Umbilical cord (tissue), 1 donor: ENCODE measurements at regions not wholly inside any gene's neighbourhood (a gene's known extent, or its start where the extent isn't known, plus 50 kb on each side); places are given as distances from the start of the nearest gene placed in this dataset.

Experiments used
- DNase-seq: peaks from one replicate; pipeline ENCODE4 v3.0.0-alpha.2; 2015; ENCODE audit warnings: low spot score

GRCh38 chr9:79900754-79901153 is 329.0 kb downstream of the TLE4 start:
- DNase-seq = no peak

- DNase-seq = no peak
Observed at GRCh38 chr9:79896390-79896980, 324.7 kb downstream of the TLE4 start.

- DNase-seq = no peak
Observed at GRCh38 chr9:79895232-79895631, 323.5 kb downstream of the TLE4 start.

- DNase-seq = peak; percentile 80
Observed at GRCh38 chr9:79889369-79889768, 317.6 kb downstream of the TLE4 start.

- peak; percentile 7 for DNase-seq
Observed at GRCh38 chr9:79885093-79885857, 313.5 kb downstream of the TLE4 start.

- no peak for DNase-seq
Observed at GRCh38 chr9:79884546-79884945, 312.8 kb downstream of the TLE4 start.

DNA sequence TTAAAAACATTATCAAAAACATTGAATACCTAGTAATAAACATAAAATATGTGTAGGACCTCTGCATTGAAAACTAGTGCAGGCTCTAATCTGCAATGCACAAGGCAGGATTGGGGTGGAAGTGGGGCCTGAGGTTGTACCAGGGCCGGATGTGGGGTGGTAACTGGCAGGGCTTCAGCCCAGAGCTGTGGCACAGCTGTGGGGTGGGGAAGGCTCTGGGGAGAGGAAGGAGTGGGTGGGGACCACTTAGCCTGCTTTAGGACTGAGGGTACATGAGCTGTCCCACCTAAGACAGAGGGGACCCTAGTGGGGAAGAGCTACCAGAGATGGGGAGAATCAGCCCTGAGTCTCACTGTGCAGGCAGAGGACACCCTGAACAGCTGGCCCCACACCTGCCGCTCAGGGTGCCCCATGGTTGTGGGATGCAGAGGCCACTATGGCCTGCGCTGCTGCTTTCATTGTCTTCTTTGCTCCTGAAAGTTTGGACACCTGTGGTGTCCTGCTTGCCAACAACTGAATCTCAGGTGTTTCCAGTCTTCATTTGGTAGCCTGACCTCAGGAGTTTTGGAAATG is 311.4 kb downstream of the TLE4 start:
- DNase-seq = no peak

DNA sequence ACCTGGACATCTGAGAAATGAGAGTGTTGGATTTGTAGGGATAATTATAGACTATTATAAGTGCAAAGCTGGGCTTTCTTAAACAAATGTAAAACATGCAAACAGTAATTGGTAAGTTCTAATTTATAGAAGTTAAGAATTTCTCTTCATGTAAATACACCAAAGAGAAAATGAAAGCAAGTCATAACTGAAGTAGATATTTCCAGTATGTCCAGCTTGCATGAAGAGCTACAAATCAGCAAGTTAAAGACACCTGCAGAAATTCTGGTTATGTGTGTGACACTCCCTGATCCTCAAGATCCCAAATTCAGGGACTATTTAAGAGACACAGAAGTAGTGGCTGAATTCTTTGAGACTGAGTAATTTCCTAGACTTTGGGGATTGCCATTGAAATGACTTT is 308.9 kb downstream of the TLE4 start:
- no peak for DNase-seq

GRCh38 chr9:79877943-79878602 is 306.3 kb downstream of the TLE4 start:
- DNase-seq = no peak

- DNase-seq = peak; percentile 25
Observed at GRCh38 chr9:79868567-79869189, 296.9 kb downstream of the TLE4 start.

DNA sequence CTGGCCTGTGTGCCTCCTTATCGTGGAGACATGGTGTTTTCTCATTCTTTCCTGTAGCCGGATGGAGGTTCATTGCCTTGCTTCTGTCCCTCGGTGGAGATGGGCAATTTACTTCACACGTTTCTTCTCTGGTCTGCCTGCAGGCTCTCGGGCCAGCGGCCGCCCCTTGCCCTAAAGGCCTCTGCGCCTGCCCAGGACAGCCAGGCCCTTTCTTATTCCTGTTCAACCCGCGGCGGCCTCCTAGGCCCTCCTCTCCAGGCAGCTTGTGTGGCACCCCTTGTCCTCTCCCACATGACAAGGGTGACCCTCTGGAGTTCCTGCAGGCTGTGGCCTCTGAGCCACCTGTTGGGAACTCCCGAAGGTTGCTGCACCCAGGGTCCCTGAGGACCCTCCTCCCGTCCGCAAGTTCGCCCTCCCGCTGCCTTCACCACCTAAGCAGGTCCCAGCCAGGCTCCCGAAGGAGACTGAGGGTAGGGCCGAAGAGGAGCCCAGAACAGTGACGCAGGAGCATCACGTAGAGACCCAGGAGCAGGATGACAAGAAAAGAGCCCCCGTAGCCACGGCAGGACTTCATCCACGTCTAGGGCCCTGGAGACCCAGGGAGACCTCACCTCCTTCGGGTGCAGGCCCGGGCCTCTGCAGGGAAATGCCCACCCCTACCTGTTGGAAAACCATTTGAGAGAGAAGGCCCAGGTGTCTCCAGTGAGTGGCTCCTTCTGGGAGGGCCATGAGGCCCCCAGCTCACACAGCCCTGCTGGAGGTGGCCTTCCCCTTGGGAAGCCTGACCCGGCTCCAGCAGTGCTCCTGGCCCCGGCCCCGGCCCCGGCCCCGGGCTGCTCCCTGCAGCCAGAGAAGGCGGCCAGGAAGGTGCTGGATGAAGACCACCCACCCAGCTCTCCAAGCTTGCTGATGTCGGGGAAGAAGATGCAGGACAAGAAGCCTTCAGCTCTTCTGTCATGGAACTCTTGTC is 291.4 kb downstream of the TLE4 start:
- no peak for DNase-seq

GRCh38 chr9:79858508-79858907 is 286.7 kb downstream of the TLE4 start:
- DNase-seq = no peak

DNA sequence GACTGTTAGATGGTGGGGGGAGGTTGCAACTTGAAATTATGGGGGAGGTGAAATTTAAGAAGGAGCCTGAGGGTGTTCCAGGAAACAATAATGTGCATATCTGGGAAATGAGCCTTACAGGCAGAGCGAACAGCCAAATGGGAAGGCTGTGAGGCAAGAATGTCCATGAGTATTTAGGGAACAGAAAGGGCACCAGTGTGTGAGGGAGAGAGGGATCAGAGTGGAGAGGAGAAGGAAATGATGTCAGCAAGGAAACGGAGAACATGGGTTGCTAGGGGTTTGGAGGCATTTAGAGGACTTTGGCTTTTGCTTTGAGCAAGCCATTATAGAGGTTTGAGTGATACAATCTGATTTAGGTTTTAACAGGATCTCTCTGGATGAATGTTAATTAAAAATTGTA is 285.4 kb downstream of the TLE4 start:
- no peak for DNase-seq

DNA sequence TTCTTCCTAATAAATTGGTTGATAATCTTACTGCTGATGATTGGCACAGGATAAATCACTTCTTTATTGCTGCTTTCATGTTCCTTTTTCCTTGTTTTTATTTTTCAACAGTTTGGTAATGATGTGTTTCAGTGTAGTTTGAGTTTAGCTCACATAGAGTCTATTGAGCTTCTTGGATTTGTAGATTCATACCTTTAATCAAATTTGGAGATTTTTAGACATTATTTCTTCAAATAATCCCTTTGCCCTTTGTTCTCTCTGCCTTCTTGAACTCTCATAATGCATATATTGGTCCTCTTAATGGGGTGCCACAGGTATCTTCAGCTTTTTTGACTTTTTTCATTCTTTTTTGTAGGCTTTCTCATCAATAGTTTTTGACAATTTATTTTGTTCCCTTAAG is 275.3 kb downstream of the TLE4 start:
- DNase-seq = no peak

- no peak for DNase-seq
Observed at GRCh38 chr9:79829566-79830302, 258.0 kb downstream of the TLE4 start.

DNA sequence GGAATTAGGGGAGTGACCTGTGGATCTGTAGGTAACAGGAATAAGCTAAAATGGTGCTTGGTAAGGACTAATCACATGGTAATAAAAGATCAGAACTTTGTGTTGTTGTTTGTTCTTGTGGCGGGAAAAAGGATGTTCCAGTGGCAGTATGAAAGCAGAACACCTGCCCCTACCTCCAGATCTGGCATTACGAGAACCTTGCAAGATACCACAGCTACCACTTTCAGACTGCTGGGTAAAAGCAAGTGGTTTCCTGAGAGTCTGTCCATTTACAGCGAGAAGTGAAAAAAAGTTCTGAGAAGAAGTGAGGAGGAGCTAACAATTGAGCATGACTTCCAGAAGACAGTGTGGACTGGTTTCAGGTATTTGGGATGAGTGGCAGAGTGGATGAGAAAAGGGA is 252.5 kb downstream of the TLE4 start:
- DNase-seq = no peak

- peak; percentile 31 for DNase-seq
Observed at GRCh38 chr9:79817438-79818004, 245.8 kb downstream of the TLE4 start.

GRCh38 chr9:79813258-79813638 is 241.5 kb downstream of the TLE4 start:
- DNase-seq = peak; percentile 38

- DNase-seq = no peak
Observed at GRCh38 chr9:79812507-79813257, 240.9 kb downstream of the TLE4 start.
